ENCODE measurements at regions not wholly inside any gene's neighbourhood (a gene's known extent, or its start where the extent isn't known, plus 50 kb on each side); places are given as distances from the start of the nearest gene placed in this dataset.

DNA sequence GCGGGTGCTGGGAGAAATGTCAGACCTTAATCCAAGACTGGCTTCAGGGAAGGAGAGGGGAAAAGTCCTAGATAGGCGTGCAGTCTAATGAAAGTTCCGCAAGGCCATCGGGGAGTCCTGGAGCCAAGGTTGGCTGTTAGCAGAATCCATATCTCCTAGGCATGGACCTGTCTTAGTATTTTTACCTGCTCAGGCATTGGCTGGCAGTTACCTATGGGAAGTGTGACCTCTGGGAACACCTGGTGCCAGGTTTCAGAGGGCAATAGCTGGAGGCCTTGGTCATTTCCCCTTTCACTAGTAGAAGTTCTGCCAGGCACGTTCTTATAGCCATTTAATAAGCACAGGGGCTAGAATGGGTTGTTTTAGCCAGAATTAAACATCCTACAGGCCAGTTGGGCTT lies 330.8 kb upstream of the SEMA6D start:
- TF ChIP-seq EZH2 (IDR thresholded peaks at IDR 0.05; ENCODE audit: borderline replicate concordance, low read depth, low read length, poor library complexity, severe bottlenecking): no peak
- TF ChIP-seq CTCF (conservative IDR thresholded peaks at IDR 0.05; ENCODE audit: low read depth, low read length): no peak
